22Rv1 (cell line): ENCODE measurements at regions not wholly inside any gene's neighbourhood (a gene's known extent, or its start where the extent isn't known, plus 50 kb on each side); places are given as distances from the start of the nearest gene placed in this dataset.
"Not testable (repeated sequence)": the region's sequence is repeated elsewhere in the genome, so short reads cannot be mapped to it uniquely, and the experiment has no call there.

Experiments used
- CTCF ChIP-seq: fragments of 450-650 bp; IDR thresholded peaks from 2 replicates; pipeline ENCODE4 v1.5.1; 2017; ENCODE audit warnings: mild to moderate bottlenecking
- ZFX ChIP-seq: fragments of 450-650 bp; IDR thresholded peaks from 2 replicates; pipeline ENCODE4 v1.6.1; 2017; ENCODE audit warnings: antibody characterized with exemption, borderline replicate concordance

- not testable (repeated sequence) for TF ChIP-seq CTCF, ZFX
Observed at GRCh38 chr2:21379668-21380067, 255.9 kb downstream of the TDRD15 start.
